NCI-H2196 (cell line): ENCODE measurements at regions not wholly inside any gene's neighbourhood (a gene's known extent, or its start where the extent isn't known, plus 50 kb on each side); places are given as distances from the start of the nearest gene placed in this dataset.

Experiments used
- DNase-seq: peaks from one replicate; lab custom pipeline; 2025; ENCODE audit not compliant: unreplicated experiment; lab: John Stamatoyannopoulos, UW

DNA sequence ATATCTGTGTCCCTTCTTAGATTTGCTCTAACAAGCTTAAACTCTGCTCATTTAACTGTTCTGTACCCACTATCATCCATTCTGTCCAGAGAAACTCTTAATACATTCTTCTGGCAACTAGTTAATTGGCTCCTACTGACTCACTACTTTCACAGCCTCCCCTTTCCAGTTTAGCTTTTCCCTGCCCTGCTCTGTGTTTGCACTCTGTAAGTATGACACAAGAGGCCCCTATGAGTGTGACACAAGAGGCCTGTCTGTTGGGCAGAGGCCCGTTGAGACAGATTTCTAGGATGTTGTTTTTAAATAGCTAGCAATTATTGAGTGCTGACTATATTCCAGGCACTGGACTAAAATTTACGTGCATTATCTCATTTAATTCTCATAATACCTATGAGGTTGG is 246.0 kb upstream of the DAAM1 start:
- no peak for DNase-seq

DNA sequence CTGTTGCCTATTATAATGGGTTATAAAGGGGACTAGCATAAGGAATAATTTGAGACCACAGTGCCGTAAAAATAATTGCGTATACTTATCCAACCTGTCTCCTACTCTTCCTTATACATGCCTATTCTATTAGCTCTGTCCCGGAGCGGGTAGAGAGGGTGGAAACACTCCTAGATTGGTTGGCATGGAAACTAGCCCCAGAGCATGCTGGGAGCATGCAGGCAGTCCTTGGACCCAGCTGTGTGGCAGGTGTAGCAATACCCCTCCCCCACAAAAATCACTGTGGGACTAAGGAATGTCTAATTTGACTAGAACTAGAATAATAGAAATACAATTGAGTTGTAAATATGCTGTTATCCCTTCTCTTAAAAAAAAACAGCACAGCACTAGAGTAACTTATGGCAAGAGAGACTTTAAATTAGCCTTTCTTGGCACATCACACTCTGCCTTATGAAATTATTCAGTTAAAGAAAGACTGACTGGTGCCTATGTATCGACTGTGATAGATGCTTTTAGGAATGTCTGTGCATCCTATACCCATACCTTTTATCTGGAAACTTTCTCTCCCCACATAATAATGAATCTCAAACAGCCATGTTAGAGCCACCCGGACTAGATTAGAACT is 244.0 kb upstream of the DAAM1 start:
- DNase-seq: no peak

- DNase-seq: no peak
Measured at GRCh38 chr14:58944968-58945356, 243.5 kb upstream of the DAAM1 start.

GRCh38 chr14:58946431-58946830 is 242.0 kb upstream of the DAAM1 start:
- DNase-seq: no peak

DNA sequence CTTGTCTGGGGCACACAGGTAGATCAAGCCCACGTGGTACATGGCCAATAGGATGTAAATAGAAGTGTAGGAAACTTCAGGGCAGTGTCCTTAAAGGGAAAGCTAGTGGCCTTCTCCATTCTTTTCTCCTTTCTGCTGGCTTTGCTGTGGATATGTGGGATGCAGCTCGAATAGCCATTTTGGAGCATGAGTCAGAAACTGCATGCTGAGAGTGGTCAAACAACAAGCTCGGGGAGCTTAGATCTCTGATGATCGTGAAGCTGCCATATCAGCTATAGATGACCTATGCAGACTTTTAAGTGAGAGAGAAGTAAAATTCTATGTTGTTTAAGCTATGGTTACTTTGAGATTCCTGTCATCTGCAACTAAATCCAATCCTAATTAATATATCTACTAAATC is 241.3 kb upstream of the DAAM1 start:
- no peak for DNase-seq

- no peak for DNase-seq
Measured at GRCh38 chr14:58947814-58948445, 240.5 kb upstream of the DAAM1 start.

GRCh38 chr14:58950555-58950954 is 237.9 kb upstream of the DAAM1 start:
- DNase-seq: no peak

- DNase-seq: no peak
Measured at GRCh38 chr14:58951143-58951542, 237.3 kb upstream of the DAAM1 start.

GRCh38 chr14:58954052-58954451 is 234.4 kb upstream of the DAAM1 start:
- no peak for DNase-seq

GRCh38 chr14:58954901-58955861 is 233.3 kb upstream of the DAAM1 start:
- no peak for DNase-seq

- no peak for DNase-seq
Measured at GRCh38 chr14:58961045-58961731, 227.3 kb upstream of the DAAM1 start.

- no peak for DNase-seq
Measured at GRCh38 chr14:58963873-58964597, 224.4 kb upstream of the DAAM1 start.

DNA sequence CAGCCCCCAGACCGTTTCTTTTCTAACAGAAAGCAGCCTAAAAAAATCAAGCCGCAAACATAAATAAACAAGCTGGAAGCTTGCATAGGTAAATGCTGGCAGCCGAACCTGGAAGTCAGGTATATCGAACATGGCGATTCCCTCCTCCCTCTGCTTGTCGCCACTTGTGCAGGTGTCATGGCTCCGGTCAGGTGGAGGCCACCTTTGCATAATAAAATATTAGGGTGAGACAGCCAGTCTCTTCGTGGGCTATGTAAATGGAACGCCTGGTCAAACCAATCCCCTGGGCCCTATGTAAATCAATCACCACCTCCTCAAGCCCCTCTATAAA is 223.9 kb upstream of the DAAM1 start:
- DNase-seq: no peak

DNA sequence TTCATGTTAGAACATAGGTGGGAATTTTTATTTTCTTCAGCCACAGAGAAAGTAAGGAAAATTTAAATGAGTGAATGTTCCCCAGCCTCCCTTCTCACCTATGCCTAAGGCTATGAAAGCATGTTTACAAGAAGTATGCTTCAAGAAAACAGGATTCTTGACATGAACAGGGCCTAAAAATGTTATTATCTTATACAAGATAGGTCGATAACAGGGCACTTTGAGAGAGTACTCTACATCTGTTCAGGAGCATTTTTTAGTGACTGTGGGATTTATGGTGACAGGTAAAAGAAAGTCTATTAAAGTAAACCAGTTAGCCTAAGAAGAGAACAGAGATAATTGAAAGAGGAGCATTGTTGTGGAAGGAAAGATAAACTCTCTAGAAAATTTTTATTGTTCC is 222.9 kb upstream of the DAAM1 start:
- DNase-seq: no peak

GRCh38 chr14:58966997-58967396 is 221.5 kb upstream of the DAAM1 start:
- no peak for DNase-seq

DNA sequence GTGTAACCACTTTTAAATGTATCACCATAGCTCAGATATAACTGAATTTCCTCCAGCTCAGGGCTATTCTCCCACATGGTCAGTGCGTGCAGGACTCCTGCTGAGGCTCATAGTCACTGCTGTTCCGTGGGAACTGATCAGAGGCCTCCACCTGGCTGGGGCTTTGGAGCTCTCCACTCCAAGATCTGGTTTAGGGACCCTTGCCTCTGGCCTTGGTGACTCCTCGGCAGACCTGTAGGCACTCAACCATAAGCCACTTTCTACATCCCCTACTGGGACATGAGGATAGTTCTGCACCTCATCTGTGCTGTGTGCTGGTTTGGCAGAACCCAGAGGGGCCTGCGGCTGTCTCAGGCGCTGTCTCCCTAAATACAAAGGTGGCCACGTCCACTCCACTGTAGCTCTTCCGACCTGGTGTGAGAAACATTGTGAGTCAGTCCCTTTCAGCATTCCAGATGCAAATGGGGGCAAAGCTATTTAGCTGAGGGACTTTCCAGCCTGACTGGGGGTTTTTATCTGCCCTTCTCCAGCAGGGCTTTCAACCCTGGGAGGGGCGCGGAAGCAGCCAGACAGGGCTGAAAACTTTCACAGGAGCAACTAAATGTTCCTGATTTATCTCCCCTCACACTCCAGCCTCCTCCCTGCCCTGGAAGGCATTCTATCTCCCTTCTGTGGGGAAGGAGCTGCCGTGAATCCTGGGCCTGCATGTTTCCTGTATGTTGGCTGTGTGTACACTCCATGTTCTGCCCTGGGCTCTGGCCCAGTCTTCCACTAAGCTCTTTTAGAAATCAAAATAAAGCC is 218.3 kb upstream of the DAAM1 start:
- DNase-seq: no peak

DNA sequence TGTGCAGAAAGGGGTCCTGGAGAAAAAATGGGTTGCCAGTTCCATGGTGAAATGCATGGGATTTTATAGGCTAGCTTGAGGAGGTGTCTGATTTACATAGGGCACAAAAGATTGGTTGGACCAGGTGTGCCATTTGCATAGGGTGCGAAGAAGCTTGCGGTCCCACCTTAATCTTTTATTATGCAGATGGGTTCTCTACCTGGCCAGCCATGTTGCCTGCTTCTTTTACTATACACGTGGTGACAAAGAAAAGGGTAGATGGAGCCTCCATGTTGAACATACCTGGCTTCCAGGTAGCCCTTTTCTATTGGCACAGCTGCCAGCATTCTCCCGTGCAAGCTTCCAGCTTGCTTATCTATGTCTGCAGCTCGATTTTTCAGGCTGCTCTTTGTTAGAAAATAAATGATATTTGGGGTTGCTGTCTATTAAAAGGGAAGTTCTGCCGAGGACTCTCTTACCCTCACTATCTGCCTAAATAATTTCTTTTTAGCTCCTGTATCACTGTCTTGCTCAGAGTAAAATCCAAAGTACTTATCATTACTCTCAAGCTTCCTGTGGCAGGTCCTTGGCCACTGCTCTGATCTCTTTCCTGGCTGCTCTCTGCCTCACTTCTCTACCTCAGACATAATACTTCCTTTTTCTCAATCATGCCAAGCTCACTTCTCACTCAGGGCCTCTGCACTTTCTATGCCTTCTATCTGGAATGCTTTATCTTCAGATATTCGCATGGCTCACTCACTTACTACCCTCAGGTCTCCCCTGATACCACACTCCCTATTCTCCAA is 216.0 kb upstream of the DAAM1 start:
- no peak for DNase-seq

- DNase-seq: no peak
Measured at GRCh38 chr14:58977366-58977765, 211.1 kb upstream of the DAAM1 start.

DNA sequence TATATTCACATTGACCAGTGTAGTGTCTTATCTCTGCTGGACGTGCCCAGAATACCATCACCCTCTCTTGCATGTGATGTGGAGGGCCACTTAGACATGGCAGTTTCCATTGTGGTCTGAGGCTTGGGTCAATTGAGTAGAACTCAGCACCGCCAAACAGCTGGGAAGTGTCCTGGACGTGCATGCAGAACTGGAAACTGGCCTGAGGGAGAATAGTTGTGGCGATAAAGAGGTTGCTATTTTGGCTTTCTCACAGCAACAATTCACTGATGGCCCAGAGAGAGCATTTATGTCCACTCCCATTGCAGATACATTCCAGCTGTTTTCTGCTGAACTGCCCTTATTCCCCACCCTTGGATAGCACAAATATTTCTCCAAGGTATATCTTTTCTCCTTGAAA is 210.1 kb upstream of the DAAM1 start:
- DNase-seq: no peak
